Suppressor macrophage (primary cell): ENCODE measurements at regions not wholly inside any gene's neighbourhood (a gene's known extent, or its start where the extent isn't known, plus 50 kb on each side); places are given as distances from the start of the nearest gene placed in this dataset.
A peak's percentile ranks its signal among the peaks of the same experiment; 100 is the strongest.
"Not testable (repeated sequence)": the region's sequence is repeated elsewhere in the genome, so short reads cannot be mapped to it uniquely, and the experiment has no call there.

Source experiments
- DNase-seq, 4 experiments: peaks; one replicate each; pipeline ENCODE4 v3.0.0-alpha.2; 2020 to 2022

DNA sequence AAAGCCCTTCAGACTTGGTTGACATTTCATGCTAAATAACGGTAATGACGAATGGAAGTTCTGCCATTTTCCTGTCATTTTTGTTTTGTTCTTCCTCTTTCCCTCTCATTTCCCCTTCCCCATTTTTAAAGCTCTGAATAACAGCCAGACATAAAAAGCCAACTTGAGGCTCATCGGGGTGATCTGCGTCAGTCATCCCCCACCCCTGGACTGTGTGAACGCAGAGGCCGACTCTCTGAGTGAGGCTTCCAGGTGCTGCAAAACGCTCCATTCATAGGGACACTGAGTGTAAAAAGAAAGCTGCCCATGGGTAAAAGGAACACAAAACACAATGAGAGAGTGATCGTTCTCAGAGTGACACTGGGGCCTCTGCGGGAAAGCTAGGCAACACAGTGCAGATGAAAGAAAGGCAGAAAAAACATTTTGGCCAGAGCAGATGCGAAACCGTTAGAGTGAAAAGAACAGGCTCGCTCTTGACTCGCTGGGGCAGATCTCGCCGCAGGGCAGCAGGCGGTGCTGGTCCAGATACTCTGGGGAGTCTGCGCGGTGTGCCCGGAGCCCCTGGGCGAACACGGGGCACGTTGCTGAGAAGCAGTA, 684.8 kb downstream of the QKI start:
- no peak for DNase-seq

DNA sequence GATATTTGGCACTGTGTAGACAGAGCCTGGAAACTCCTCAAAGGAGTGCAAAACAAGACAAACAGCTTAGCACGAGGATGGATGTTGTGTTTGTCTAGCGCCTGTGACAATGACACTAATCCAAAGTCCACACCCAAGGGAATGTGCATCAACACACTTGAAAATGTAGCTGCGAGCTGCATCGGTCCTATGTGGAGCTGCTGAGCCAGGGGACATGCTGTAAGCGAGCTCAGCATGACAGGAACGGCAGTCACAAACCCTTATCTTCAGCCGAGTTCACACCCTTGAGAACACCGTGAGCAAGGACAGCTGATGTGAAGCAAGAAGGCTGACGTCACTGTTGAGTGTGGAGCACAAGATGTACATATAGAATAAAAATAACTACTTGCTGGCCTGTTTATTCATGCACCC, 684.3 kb downstream of the QKI start:
- no peak for DNase-seq

DNA sequence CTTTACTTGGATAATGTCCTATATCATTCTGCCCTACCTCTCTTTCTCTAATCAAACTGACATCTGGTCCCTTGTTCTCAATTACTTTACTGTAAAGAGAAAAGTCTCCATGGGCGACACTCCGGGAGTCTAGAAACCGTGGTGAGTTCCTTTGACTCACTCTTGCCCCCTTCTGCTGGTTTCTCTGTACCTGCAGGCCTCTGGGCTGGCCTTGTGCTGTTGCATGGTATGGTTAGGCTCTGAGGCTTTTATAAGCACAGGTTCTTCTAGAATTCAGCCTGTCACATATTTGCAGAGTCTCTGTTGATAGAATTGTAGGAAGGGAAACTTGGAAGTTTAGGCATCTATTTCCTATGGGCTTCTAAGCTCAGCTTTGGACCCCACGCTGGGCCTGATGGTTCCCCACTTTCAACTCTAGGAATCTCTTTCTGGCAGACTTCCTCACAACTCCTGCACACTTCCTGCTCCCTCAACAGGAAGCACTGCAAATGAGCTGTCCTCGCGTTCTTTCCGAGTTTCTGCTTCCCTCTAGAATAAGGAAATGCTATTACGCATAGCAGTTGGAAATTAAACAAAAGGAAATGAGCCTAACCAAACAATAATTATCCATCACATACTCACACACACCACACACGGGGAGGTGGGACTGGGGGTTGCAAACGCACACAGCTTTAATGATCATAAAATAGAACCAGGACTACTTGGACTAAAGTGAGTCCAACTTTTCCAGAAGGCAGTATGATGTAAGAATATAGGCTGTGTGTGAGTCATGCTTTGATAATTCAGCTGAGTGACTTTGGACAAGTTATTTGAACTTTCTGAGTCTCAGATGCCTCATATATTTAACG, 683.3 kb downstream of the QKI start:
- peak in 3 of 4 experiments; percentile 17 to 40 (median 27) for DNase-seq

DNA sequence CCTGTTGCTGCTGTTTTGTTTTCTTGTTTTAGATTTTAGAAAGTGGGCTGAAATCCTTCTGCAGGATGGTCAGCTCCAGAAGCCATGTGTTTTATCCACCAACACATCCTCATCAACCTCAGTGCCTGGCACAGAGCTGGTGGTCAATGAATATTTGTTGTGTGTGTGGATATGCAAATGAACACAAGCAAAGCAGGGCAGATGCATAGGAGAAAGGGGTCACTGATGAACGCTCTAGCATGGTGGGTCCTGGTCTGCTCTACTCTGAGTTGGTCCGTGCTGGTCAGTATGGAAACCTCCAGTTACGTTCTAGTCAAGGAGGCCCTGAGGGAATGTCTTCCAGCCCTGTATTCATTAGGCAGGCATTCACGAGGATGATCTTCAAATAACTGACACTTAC, 682.5 kb downstream of the QKI start:
- no peak for DNase-seq

DNA sequence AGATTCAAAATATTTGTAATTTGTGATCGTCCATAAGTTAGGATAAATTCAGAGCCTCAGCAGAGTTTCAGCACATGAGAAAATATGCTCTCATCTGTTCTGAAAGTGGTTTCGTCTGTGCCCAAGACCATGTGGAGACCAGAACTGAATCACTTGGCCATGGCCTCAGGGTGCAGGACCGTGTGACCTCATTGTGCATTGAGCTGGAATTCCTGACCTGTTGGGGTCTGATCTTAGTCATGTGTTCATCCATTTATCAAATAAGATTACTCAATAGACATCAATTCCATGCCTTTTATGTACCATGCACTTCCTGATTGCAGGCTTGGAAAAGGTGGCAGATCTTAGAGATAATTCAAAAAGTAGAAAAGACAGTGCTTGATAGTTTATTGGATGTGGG, 680.5 kb downstream of the QKI start:
- DNase-seq, result no peak

DNA sequence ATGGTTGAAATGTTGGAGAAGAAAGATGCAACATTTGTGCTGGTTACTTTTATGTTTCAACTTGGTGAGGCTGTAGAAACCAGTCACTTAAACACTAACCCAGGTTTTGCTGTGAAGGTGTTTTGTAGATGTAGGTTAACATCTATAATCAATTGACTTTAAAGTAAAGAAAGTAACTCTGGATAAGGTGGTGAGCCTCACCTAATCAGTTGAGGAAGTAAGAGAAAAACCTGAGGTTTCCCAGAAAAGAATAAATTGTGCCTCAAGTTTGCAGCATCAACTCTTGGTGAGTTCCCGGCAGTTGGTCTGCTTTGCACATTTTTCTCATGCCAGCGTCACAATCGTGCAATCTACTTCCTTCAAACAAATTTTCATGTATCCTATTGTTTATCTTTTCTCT, 673.4 kb downstream of the QKI start:
- no peak for DNase-seq

DNA sequence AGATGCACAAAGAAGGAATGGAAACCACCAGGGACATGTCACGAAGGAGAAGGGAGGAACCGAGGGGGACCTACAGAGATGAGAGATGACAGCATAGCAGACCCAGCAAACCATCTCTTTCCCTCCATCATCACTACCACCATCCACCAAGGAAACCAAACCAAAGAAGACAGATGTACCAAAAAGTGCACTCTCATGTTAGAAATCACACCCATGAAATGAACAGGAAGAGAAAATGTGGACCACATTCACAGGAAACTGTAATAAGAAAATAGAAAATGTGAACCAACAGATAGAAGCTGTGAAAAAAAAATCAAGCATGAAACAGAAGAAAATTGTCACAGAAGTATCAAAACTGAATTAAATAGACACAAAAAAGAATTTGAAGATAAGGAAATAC, 672.7 kb downstream of the QKI start:
- DNase-seq, result no peak

DNA sequence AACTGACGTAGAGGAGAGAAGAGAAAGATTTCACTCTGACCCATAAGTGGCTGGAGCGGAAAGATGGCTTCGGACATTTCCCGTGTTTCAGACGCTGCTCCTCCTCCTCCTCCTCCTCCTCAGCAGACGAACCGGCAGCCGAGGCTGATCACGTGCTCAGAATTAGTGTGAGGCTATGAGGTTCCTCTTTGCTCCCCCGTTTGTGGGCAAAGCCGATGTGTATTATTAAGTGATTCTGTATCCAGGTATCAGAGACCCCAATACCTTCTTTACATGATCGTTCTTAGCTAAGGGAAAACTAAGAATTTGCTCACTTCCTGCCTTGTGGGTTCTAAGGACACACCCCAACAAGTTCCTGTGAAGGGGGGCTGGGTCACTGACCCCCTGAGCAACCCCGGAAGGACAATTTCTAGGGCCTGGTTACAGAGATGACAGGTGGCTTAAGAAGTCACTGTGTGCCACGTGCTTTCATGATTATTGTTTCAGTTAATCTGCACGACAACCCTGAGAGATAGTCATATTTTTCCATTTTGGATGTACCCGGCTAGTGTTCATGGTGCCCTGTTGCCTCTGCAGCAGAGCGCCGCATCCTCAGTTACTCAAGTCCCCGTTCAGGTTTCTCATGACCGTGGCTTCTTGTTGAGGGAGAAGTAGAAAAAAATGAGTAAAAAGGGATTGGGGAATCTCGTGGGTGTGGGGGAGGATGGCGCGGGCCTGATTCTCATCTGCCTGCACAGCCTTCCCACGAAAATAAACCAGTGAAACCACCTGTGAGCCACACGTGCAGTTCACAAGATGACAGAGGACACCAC, 671.8 kb downstream of the QKI start:
- peak in 1 of 4 experiments; percentile 1 for DNase-seq

DNA sequence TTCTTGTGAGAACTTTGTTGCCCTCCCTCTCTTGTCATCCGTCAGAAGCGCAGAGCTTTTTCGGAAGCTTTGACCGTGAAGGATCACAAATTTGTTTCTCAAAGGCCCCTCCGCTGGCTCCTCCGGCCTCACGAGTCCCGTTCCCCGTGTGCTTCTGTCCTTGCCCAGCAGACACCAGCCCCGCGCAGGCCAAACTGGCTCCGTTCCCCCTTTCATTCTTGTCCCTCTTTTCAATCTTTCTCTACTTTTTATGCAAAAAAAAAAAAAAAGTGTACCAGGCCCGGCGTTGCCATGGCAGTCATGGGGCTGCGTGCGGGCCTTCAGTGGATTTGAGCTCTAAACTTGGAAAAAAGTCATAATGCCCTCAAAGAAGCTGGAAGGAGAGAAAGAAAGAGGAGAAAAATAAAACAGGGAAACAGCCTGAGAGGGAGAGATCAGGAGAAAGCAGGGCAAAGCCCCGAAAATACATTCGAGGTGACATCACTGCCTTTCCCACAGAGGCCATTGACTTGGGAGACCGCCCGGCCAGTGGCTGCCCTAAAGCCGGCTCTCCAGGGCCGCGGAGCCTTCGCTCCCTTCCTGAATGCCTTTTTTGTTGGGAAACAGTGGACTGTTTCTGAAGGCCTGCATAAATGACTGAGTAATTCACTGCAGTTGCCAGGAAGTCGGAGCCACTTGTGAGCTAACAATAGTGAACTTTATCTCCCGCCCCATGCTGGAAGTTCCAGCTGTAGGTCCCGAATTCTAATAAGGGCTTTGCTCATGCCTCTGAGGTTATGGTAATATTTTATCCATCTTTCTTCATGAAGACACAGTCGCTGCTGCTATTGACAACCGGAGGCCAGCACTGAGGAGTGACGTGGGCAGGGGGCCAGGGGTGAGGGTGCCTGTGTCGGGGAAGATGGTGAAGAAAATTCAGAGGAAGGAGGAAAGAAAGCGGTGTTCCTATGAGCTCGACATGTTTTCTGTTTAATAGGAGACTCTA, 670.9 kb downstream of the QKI start:
- DNase-seq, result no peak

DNA sequence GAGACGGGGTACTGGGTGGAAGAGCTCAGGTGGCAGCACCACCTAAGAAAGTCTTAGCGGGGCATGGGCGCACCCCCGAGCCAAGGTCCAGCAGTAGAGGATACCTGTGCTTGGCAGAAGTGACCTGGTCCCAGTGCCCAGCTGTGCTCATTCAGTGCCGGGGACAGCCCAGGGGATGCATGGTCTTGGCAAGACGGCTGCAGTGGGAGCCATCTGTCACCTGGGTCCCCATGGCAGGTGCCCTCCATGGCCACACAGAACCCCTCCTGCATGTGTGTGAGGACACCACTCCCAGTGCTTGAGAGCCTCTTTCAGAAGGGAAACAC, 664.7 kb downstream of the QKI start:
- no peak for DNase-seq

DNA sequence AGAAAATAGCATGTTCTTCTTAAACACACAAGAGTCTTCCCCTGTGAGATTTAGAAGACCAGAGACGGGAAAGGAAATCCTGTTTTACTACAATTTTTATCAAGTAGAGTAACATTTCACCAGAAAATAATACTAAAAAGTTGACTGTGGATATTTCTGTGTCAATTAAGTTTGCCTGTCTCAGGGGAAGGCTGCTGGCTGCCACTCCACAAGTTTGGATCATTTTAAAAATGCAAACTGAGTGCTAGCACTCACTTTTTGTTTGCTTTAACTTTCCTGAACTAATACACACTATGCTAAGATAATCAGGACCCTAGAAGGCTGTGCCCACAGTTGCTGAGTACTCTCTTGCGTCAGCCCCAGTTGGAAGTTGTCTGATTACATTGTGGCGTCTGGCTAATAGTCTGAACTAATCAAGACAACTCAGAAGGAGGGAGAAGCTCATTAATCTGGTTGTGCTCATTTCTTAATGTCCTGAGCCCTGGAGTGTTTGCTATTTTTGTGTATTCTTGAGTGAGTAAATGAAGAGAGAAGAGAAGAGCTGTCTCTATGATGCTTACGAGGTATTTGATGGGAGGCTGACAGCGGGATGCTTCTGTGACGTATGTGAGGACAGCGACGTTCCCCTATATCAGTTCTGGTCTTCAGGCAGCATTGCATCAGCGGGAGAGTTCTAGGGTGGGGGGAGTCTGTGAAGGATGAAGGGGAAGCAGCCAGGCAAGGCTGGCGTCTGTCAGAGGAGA, 664.2 kb downstream of the QKI start:
- DNase-seq, result no peak

DNA sequence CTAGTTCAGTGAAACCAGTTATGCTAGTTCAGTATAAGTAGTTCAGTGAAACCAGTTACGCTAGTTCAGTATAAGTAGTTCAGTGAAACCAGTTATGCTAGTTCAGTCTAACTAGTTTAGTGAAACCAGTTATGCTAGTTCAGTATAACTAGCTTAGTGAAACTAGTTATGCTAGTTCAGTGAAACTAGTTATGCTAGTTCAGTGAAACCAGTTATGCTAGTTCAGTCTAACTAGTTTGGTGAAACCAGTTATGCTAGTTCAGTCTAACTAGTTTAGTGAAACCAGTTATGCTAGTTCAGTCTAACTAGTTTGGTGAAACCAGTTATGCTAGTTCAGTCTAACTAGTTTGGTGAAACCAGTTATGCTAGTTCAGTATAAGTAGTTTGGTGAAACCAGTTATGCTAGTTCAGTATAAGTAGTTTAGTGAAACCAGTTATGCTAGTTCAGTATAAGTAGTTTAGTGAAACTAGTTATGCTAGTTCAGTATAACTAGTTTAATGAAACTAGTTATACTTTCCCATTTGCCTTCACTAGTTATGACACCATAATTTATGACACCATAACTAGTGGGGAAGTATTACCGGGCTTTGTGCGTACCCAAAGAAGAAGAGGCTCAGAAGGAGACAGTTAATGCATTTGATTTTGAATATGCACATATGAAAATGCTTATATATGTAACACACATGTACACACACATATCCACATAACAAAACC, 662.5 kb downstream of the QKI start:
- DNase-seq, result not testable (repeated sequence)

DNA sequence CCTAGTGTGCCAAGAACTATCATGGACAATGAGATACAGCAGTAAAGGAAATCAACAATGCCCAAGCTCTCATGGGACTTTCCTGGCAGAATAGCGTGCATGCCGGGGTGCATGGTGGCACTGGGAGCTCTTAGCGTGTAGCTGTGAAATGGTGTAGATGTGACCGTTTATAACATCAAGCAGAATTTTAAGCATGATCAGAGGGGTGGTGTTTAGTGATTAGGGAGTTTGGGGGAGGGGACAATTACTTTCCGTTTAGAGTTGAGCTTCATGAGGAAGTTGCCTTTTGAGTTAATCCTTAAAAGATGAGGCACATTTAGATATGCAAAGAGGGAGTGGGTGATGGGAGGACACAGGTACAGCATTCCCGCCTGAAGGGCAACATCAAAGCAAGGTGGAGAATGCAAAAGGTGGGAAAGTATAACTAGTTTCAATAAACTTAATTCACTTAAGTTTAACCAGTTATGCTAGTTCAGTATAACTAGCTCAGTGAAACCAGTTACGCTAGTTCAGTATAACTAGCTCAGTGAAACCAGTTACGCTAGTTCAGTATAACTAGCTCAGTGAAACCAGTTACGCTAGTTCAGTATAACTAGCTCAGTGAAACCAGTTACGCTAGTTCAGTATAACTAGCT, 661.6 kb downstream of the QKI start:
- DNase-seq, result no peak

DNA sequence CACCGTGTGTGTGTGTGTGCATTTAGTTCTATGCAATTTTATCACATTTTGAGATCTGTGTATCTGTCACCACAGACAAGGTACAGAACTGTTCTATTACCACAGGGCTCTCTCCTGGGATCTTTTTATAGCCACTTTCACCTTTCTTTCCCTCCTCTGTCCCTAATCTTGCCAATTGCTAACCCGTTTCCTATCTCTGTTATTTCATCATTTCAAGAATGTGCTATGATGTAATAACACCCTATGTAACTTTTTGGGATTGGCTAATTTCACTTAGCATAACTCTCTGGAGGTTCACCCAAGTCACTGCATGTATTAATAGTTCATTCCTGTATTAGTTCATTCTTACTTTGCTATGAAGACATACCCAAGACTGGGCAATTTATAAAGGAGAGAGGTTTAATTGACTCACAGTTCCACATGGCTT, 657.7 kb downstream of the QKI start:
- no peak for DNase-seq

DNA sequence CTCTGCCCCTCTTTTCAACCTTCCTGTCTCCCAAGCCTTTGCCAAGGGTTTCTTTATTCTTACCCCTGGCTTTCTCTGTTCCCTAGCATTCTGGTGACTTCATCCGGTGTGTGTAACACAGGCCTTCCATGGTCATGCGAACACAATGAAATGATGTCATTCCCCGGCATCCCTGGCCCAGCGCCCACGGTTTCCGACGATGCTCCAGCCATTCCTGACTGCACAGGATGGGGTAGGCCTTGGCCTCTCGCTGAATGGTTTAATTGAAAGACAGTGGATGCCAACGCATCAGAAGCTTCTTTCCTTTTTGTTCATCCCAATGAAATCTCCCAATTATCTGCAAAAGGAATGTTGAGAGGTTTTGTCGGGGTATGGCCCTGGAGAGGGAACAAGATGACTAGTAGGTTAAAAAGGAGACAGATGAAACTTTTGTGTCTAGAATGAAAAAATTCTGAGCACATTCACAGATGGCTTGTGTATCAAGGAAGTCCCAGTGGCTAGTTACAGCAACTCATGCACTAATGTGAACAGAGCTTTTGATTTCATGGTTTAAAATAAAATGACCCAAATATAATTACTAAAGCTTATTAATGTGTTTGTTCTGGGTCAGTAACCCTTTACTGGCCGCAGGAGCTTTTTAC, 655.0 kb downstream of the QKI start:
- DNase-seq, result no peak

DNA sequence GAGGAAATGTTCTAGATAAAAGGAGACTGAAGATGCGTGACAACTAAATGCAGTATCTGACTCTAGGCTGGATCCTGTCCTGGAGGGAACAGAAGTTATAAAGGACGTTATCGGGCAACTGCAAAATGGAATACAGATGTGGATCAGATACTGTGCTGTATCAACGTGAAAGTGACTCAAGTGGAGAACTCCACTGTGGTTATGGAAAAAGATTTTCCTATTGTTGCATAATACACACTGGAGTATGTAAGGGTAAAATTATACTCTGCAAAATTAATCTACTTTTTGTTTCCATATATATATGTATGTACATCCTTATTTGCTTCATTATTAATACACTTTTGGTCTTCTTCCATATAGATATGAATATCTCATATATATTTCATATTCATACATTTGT, 654.0 kb downstream of the QKI start:
- no peak for DNase-seq

DNA sequence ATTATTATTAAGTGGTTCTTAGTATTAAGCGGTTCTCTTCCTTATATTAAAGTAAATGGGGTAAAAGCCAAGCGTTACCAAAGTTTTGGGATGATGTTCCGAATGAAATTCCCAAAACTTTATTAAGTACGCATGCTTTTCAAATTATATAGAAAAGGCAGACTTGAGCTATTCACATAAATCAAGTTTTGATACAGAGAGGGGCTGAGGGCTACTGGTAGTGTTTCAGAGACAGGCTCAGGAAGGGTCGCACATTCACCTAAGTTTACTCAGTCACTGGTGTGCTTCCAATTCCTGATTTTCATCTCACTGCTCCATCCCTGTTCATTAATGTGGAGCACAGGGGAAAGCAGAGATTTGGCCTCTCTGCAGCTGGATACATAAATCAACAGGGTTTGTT, 652.2 kb downstream of the QKI start:
- no peak for DNase-seq

DNA sequence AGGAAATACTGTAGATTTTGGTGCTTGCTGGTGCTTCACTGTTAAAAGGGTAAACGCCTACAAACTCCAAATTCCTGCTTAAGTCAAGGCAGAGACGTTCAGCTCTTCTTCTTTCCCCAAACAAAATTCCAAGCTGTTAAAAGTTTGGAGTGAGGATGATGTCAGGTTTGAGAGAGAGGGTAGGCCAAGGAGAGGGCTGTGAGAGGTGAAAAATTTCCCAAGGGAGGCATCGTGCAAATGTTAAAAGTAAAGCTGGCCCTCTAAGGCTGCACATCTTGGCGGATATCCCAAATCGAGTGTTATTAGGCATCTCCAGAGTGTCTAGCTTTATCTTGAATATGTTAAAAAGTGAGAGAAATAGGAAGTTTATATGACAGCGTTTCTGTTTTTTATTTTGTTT, 651.8 kb downstream of the QKI start:
- no peak for DNase-seq

DNA sequence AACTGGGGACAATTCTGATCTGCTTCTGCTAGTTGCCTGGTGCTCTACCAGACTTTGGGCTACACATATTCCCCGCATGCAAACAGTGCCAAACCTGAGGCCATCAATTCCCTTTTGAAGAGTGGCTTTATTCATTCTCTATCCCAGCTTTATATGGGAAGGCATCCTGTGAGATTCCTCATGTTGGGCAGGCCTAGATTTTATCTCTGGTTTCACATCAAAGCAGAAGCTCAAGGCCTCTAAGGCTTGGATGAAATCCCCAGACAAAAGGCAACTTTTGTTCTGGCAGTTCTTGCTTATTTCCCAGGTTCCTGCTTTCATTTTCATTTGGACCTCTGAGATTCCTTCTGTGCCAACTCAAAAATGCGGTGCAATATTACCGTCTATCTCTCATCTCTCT, 648.8 kb downstream of the QKI start:
- DNase-seq, result no peak

DNA sequence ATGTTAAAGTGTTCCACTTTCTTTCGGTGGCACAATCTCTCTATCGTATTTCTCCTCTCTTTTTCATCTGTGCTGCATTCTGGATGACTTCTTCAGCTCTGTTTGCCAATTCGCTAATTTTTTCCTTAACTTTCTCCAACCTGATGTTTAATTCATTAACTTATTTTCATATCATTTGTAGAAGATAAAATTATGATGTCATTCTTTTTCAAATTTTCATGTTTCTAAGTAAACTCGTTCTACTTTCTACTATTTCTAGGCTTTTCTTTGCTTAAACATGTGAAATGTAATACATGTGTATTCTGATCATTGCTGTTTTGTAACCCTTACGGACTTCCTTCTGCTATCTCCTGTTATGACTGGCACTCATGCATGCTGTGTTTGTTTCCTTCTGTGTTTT, 648.4 kb downstream of the QKI start:
- DNase-seq, result no peak
